Neural cell (in vitro differentiated cells): ENCODE measurements at regions not wholly inside any gene's neighbourhood (a gene's known extent, or its start where the extent isn't known, plus 50 kb on each side); places are given as distances from the start of the nearest gene placed in this dataset.
"Not testable (repeated sequence)": the region's sequence is repeated elsewhere in the genome, so short reads cannot be mapped to it uniquely, and the experiment has no call there.

ENCODE experiments used
- H2AFZ ChIP-seq: fragments of 200-600, 300-800 bp; sonication (generic), shearing (Covaris generic); 2 replicates; pipeline ENCODE4 v1.6.0; 2014; ENCODE audit warnings: low read depth, mild to moderate bottlenecking, antibody characterized with exemption, low read length, moderate library complexity
- H3F3A ChIP-seq: fragments of 200-600 bp; shearing (Covaris generic); 2 replicates; pipeline ENCODE4 v1.6.1; 2016; ENCODE audit warnings: mild to moderate bottlenecking, moderate library complexity, mixed read lengths, antibody characterized with exemption, low read length; ENCODE audit not compliant: insufficient read depth, poor library complexity, severe bottlenecking
- H3K27ac ChIP-seq: fragments of 200-600, 300-800 bp; sonication (generic), shearing (Covaris generic); 2 replicates; pipeline ENCODE4 v1.5.1; 2014; ENCODE audit warnings: mild to moderate bottlenecking, low read length, moderate library complexity
- H3K27me3 ChIP-seq: fragments of 300-800, 200-600 bp; sonication (generic), shearing (Covaris generic); 2 replicates; pipeline ENCODE4 v1.6.0; 2014; ENCODE audit warnings: mild to moderate bottlenecking, low read depth, low read length, moderate library complexity; ENCODE audit not compliant: insufficient read depth
- H3K36me3 ChIP-seq: fragments of 300-800, 200-600 bp; sonication (generic), shearing (Covaris generic); 2 replicates; pipeline ENCODE4 v1.5.1; 2014; ENCODE audit warnings: mild to moderate bottlenecking, antibody characterized with exemption, low read length, moderate library complexity; ENCODE audit not compliant: insufficient read depth
- H3K4me2 ChIP-seq: fragments of 300-800, 200-600 bp; sonication (generic), shearing (Covaris generic); 2 replicates; pipeline ENCODE4 v1.6.0; 2014; ENCODE audit warnings: mild to moderate bottlenecking, low read length
- H3K4me3 ChIP-seq: fragments of 300-800, 200-600 bp; sonication (generic), shearing (Covaris generic); 2 replicates; pipeline ENCODE4 v1.5.1; 2014; ENCODE audit warnings: mild to moderate bottlenecking, low read length, moderate library complexity
- H3K79me2 ChIP-seq: fragments of 200-600 bp; shearing (Covaris generic); replicated peaks from 2 replicates; pipeline ENCODE4 v1.6.0; 2014; ENCODE audit warnings: mild to moderate bottlenecking, low read length, moderate library complexity; ENCODE audit not compliant: insufficient read depth
- H3K9ac ChIP-seq: fragments of 300-800, 200-600 bp; sonication (generic), shearing (Covaris generic); 2 replicates; pipeline ENCODE4 v1.6.1; 2016; ENCODE audit warnings: mild to moderate bottlenecking, low read length, mixed read lengths
- H3K9me2 ChIP-seq: fragments of 200-600 bp; shearing (Covaris generic); 2 replicates; pipeline ENCODE4 v1.6.1; 2016; ENCODE audit warnings: mild to moderate bottlenecking, low read length, mixed read lengths; ENCODE audit not compliant: insufficient read depth
- H3K9me3 ChIP-seq: fragments of 200-600, 300-800 bp; sonication (generic), shearing (Covaris generic); 2 replicates; pipeline ENCODE4 v1.6.1; 2016; ENCODE audit warnings: mild to moderate bottlenecking, mixed run types, low read length, moderate library complexity, mixed read lengths
- H4K20me1 ChIP-seq: fragments of 200-600 bp; shearing (Covaris generic); 2 replicates; pipeline ENCODE4 v1.6.1; 2016; ENCODE audit warnings: mild to moderate bottlenecking, mixed run types; ENCODE audit not compliant: insufficient read depth
- CTCF ChIP-seq: fragments of 450-650 bp; IDR thresholded peaks from 2 replicates; pipeline ENCODE4 v1.5.1; 2014; ENCODE audit warnings: antibody characterized with exemption, mild to moderate bottlenecking, moderate library complexity; ENCODE audit not compliant: poor library complexity, severe bottlenecking
- EP300 ChIP-seq: fragments of 450-650 bp; conservative IDR thresholded peaks from 2 replicates; pipeline ENCODE4 v1.6.1; 2014; ENCODE audit warnings: antibody characterized with exemption, mild to moderate bottlenecking, moderate library complexity; ENCODE audit not compliant: poor library complexity, severe bottlenecking
- EZH2 ChIP-seq: fragments of 200-600, 300-800 bp; shearing (Covaris generic), sonication (generic); IDR thresholded peaks from 2 replicates; pipeline ENCODE4 v1.6.1; 2014; ENCODE audit warnings: antibody characterized with exemption, low read length, borderline replicate concordance, mild to moderate bottlenecking; ENCODE audit not compliant: insufficient read depth, poor library complexity, severe bottlenecking
- MXI1 ChIP-seq: fragments of 450-650 bp; conservative IDR thresholded peaks from 2 replicates; pipeline ENCODE4 v1.6.1; 2014; ENCODE audit warnings: antibody characterized with exemption, mild to moderate bottlenecking; ENCODE audit not compliant: poor library complexity, severe bottlenecking
- POLR2AphosphoS5 ChIP-seq: IDR thresholded peaks from 2 replicates; pipeline ENCODE4 v1.6.1; 2012
- RAD21 ChIP-seq: fragments of 450-650 bp; conservative IDR thresholded peaks from 2 replicates; pipeline ENCODE4 v1.6.1; 2014; ENCODE audit warnings: antibody characterized with exemption, mild to moderate bottlenecking, moderate library complexity
- SMC3 ChIP-seq: fragments of 450-650 bp; conservative IDR thresholded peaks from 2 replicates; pipeline ENCODE4 v1.6.1; 2014; ENCODE audit warnings: antibody characterized with exemption, mild to moderate bottlenecking, moderate library complexity; ENCODE audit not compliant: poor library complexity
- TAF1 ChIP-seq: IDR thresholded peaks from 2 replicates; pipeline ENCODE4 v1.6.1; 2012; ENCODE audit warnings: low read depth
- TF ChIP-seq, protein P1 (sequence below): IDR thresholded peaks from 2 replicates; pipeline ENCODE4 v1.6.1; 2012; ENCODE audit warnings: borderline replicate concordance

DNA sequence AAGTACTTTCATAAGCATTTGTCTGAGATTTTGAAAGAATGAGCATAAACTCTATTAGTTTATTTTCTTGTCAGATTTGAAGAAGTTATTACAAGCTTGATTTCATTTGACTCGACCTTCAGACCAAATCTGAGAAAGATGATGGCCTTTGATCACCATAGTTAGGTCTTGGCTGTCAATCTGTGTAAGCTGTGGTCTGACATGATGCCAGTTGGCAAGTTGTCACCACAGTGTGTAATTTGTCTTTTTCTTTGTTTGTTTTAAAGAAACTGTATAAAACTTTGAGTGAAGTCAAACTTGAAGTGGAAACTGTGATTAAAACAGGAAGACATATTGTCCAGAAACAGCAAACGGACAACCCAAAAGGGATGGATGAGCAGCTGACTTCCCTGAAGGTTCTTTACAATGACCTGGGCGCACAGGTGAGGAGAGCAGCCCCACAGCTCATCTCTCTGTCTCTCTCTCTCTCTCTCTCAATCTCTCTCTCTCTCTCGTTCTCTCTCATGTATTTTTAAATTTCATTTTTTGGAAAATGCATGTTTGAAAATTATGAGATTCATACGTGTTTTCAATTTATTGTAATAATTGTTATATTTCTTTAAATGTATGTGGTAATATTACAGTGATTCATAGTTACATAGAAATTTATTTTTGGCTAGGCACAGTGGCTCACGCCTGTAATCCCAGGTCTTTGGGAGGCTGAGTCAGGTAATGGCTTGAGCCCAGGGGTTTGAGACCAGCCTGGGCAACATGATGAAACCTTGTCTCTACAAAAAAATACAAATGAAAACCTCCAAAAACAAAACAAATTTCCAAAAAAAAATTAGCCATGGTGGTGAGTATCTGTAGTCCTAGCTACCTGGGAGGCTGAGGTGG is 208.1 kb downstream of the UTRN start:
- no peaks in the 10 kb centered on the region for H3F3A ChIP-seq
- H2AFZ ChIP-seq, result no peak overlapping the region
- H3K9ac ChIP-seq, result no peak overlapping the region
- H3K4me3 ChIP-seq, result no peak overlapping the region
- H3K9me2 ChIP-seq, result no peaks in the 10 kb centered on the region
- no peaks in the 10 kb centered on the region for H3K27me3 ChIP-seq
- H3K27ac ChIP-seq, result no peak overlapping the region
- TF ChIP-seq SMC3, result no peak
- no peak for TF ChIP-seq RAD21
- H3K79me2 ChIP-seq, result no peaks in the 10 kb centered on the region
- H3K4me2 ChIP-seq, result no peak overlapping the region
- H4K20me1 ChIP-seq, result no peaks in the 10 kb centered on the region
- H3K36me3 ChIP-seq, result no peaks in the 10 kb centered on the region
- no peaks in the 10 kb centered on the region for H3K9me3 ChIP-seq

DNA sequence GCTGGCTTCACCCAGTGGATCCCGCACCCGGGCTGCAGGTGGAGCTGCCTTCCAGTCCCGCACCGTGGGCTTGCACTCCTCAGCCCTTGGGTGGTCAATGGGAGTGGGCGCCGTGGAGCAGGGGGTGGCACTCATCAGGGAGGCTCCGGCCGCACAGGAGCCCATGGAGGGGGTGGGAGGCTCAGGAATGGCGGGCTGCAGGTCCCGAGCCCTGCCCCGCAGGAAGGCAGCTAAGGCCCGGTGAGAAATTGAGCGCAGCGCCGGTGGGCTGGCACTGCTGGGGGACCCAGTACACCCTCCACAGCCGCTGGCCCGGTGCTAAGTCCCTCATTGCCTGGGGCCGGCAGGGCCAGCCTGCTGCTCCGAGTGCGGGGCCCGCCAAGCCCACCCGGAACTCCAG is 209.9 kb downstream of the UTRN start:
- H3F3A ChIP-seq, H3K9me2 ChIP-seq, H3K79me2 ChIP-seq, H3K36me3 ChIP-seq, H3K27ac ChIP-seq, H3K9me3 ChIP-seq, H3K4me2 ChIP-seq, H3K27me3 ChIP-seq, H2AFZ ChIP-seq, H3K4me3 ChIP-seq, H3K9ac ChIP-seq, H4K20me1 ChIP-seq: not testable (repeated sequence)

DNA sequence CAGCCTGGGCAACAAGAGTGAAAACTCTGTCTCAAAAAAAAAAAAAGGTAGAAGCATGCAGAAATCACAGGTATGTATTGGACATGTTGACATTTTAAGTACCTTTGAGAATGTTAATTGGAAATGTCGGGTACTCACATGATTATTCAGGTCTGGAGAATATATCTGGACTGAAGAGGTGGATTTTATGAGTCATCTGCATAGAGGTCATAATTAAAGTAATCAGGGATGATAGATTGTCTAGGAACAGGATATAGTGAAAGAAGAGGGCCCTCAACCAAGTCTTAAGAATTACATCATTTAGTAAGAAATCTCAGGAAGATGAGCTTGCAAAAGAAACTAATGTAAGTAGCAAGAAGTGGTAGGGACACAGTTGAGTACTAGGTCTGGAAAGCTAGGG is 212.5 kb downstream of the UTRN start:
- H2AFZ ChIP-seq, result no peak overlapping the region

More for the DNA sequence above, 212.5 kb downstream of the UTRN start:
- Histone ChIP-seq H3K9me3 (no peaks in the 10 kb centered on the region), H4K20me1 (no peaks in the 10 kb centered on the region), H3K79me2 (no peaks in the 10 kb centered on the region), H3K27me3 (no peaks in the 10 kb centered on the region), H3F3A (no peaks in the 10 kb centered on the region), H3K9me2 (no peaks in the 10 kb centered on the region), H3K36me3 (no peaks in the 10 kb centered on the region), H3K9ac (no peak overlapping the region), H3K4me2 (no peak overlapping the region), H3K4me3 (no peak overlapping the region), H3K27ac (no peak overlapping the region)
- TF ChIP-seq SMC3 (no peak), EP300 (no peak), MXI1 (no peak), POLR2AphosphoS5 (no peak), TAF1 (no peak), EZH2 (no peak), RAD21 (no peak), CTCF (no peak)
- TF ChIP-seq, protein P1, sequence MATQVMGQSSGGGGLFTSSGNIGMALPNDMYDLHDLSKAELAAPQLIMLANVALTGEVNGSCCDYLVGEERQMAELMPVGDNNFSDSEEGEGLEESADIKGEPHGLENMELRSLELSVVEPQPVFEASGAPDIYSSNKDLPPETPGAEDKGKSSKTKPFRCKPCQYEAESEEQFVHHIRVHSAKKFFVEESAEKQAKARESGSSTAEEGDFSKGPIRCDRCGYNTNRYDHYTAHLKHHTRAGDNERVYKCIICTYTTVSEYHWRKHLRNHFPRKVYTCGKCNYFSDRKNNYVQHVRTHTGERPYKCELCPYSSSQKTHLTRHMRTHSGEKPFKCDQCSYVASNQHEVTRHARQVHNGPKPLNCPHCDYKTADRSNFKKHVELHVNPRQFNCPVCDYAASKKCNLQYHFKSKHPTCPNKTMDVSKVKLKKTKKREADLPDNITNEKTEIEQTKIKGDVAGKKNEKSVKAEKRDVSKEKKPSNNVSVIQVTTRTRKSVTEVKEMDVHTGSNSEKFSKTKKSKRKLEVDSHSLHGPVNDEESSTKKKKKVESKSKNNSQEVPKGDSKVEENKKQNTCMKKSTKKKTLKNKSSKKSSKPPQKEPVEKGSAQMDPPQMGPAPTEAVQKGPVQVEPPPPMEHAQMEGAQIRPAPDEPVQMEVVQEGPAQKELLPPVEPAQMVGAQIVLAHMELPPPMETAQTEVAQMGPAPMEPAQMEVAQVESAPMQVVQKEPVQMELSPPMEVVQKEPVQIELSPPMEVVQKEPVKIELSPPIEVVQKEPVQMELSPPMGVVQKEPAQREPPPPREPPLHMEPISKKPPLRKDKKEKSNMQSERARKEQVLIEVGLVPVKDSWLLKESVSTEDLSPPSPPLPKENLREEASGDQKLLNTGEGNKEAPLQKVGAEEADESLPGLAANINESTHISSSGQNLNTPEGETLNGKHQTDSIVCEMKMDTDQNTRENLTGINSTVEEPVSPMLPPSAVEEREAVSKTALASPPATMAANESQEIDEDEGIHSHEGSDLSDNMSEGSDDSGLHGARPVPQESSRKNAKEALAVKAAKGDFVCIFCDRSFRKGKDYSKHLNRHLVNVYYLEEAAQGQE, result no peak
